ENCODE measurements at regions not wholly inside any gene's neighbourhood (a gene's known extent, or its start where the extent isn't known, plus 50 kb on each side); places are given as distances from the start of the nearest gene placed in this dataset.

DNA sequence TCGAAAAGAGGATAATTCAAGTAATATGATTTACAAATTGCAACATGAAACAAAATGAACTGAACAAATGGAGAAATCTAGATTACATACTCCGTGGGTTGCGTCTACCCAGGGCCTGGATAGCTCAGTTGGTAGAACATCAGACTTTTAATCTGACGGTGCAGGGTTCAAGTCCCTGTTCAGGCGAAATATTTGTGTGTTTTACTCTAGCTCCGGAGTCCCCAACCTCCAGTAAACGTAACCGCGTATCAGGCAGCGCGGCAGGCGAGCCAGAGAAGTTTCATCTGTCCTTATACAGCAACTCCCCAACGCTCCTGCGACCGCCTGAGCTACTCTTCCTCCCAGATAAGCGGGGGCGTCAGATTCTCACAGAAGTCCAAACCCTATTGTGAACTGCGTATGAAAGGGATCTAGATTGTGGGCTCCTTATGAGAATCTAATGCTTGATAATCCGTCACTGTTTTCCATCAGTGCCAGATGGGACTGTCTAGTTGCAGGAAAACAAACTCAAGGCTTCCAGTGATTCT, 176.1 kb downstream of the TRIM27 start:
- intact Hi-C loops (cut with DNase I): no loop called here
- TF ChIP-seq, protein P1, sequence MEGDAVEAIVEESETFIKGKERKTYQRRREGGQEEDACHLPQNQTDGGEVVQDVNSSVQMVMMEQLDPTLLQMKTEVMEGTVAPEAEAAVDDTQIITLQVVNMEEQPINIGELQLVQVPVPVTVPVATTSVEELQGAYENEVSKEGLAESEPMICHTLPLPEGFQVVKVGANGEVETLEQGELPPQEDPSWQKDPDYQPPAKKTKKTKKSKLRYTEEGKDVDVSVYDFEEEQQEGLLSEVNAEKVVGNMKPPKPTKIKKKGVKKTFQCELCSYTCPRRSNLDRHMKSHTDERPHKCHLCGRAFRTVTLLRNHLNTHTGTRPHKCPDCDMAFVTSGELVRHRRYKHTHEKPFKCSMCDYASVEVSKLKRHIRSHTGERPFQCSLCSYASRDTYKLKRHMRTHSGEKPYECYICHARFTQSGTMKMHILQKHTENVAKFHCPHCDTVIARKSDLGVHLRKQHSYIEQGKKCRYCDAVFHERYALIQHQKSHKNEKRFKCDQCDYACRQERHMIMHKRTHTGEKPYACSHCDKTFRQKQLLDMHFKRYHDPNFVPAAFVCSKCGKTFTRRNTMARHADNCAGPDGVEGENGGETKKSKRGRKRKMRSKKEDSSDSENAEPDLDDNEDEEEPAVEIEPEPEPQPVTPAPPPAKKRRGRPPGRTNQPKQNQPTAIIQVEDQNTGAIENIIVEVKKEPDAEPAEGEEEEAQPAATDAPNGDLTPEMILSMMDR (IDR thresholded peaks at IDR 0.05): no peak
- H3K27me3 ChIP-seq: peaks cover 19 to 90% of the 10 kb centered on the region in 2 donors
- no peaks in the 10 kb centered on the region for H3K4me1 ChIP-seq
- no peak for ATAC-seq
- H3K4me3 ChIP-seq: no peak overlapping the region
- DNase-seq: no peak
- H3K36me3 ChIP-seq: no peaks in the 10 kb centered on the region
- H3K9me3 ChIP-seq: peaks cover 0 to 15% of the 10 kb centered on the region in 2 donors
- H3K27ac ChIP-seq: no peak overlapping the region

DNA sequence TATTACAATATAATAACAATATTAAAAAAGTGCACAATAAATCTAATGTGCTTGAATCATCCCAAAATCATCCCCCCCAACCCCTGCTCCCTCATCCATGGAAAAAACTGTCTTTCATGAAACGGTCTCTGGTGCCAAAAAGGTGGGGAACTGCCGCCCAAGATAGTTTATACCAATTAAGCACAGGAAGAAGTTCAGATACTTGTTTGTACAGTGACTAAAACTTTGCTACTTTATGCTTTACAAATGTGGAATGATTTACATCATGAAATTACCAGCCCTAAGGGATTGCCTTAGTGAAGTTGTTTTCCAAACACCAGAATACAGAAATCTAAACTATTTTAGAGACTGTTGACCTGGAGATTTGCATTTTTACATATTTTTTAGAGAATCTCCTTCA, 175.6 kb downstream of the TRIM27 start:
- Histone ChIP-seq H3K4me1 (no peaks in the 10 kb centered on the region), H3K9me3 (peaks cover 0 to 15% of the 10 kb centered on the region in 2 donors), H3K4me3 (no peak overlapping the region), H3K36me3 (no peaks in the 10 kb centered on the region), H3K27ac (no peak overlapping the region), H3K27me3 (peaks cover 19 to 89% of the 10 kb centered on the region in 2 donors)
- intact Hi-C loops (cut with DNase I): no loop called here
- ATAC-seq (no peak), DNase-seq (no peak)
- TF ChIP-seq, protein P1 (IDR thresholded peaks at IDR 0.05): no peak

DNA sequence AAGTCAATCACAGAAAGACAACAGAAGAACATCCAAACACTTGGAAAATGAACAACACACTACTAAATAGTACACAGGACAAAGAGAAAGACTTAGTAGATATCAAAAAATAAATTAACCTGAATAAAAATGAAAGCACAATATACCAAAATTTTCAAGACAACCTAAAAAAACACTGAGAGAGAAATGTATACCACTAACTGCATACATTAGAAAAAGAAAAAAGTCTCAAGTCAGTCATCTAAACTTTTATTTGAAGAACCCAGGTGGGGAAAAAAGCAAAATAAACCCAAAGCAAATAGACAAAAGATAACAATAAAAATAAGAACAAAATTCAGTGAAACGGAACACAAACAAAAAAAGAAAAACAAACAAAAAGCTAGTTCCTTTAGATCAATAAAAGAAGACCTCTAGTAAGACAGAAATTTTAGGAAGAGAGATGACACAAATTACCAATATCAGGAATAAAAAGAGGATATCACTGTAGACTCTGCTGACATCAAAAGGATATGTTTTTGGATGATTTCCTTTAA, 172.8 kb downstream of the TRIM27 start:
- TF ChIP-seq, protein P1 (IDR thresholded peaks at IDR 0.05): no peak
- peaks cover 14 to 91% of the 10 kb centered on the region in 2 donors for H3K27me3 ChIP-seq
- intact Hi-C loops (cut with DNase I): no loop called here
- H3K9me3 ChIP-seq: peaks cover 0 to 18% of the 10 kb centered on the region in 2 donors
- DNase-seq (no peak), ATAC-seq (no peak)
- H3K36me3 ChIP-seq: no peaks in the 10 kb centered on the region
- no peak overlapping the region for H3K27ac ChIP-seq
- no peak overlapping the region for H3K4me3 ChIP-seq
- no peaks in the 10 kb centered on the region for H3K4me1 ChIP-seq

DNA sequence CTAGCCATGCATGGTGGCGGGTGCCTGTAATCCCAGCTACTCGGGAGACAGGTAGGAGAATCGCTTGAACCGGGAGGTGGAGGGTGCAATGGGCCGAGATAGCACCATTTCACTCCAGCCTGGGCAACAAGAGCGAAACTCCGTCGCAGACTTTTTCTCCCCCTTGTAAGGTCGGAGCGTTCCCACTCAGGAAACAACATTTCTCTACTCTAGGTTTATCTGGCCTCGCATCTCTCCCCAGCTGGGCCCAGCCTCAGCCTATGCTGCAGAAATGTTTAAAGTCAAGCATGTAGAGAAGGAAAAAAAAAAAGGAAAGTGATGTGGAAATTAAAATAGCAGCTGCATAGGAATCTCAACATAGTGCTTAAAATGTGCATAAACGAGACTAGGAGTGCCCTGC, 172.3 kb downstream of the TRIM27 start:
- DNase-seq (no peak), ATAC-seq (no peak)
- H3K4me3 ChIP-seq: no peak overlapping the region
- H3K9me3 ChIP-seq: peaks cover 0 to 18% of the 10 kb centered on the region in 2 donors
- peaks cover 15 to 91% of the 10 kb centered on the region in 2 donors for H3K27me3 ChIP-seq
- no peak overlapping the region for H3K27ac ChIP-seq
- intact Hi-C loops (cut with DNase I): no loop called here
- TF ChIP-seq, protein P1 (IDR thresholded peaks at IDR 0.05): no peak
- no peaks in the 10 kb centered on the region for H3K36me3 ChIP-seq
- H3K4me1 ChIP-seq: no peaks in the 10 kb centered on the region

DNA sequence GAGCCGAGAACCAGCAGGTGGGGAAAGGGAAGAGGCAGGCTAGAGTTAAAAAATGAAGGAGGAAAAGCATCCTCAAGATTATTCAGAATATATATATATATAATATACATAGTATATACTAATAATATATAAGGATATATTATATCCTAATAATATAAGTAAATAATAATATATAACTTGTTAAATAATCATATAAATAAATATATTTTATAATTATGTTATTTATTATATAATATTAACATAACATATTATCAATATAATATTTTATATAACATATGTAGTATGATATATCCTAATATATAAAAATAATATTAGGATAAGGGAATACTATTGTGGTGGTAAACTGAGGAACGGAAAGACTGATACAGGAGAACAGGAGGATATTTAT, 171.8 kb downstream of the TRIM27 start:
- no peak for ATAC-seq

More for the DNA sequence above, 171.8 kb downstream of the TRIM27 start:
- intact Hi-C loops (cut with DNase I): no loop called here
- H3K27me3 ChIP-seq: peaks cover 20 to 91% of the 10 kb centered on the region in 2 donors
- H3K9me3 ChIP-seq: peaks cover 0 to 18% of the 10 kb centered on the region in 2 donors
- no peak for DNase-seq
- TF ChIP-seq, protein P1 (IDR thresholded peaks at IDR 0.05): no peak
- H3K36me3 ChIP-seq: no peaks in the 10 kb centered on the region
- H3K4me1 ChIP-seq: no peaks in the 10 kb centered on the region
- no peak overlapping the region for H3K4me3 ChIP-seq
- H3K27ac ChIP-seq: no peak overlapping the region
